Smooth muscle cell (in vitro differentiated cells): ENCODE measurements at regions not wholly inside any gene's neighbourhood (a gene's known extent, or its start where the extent isn't known, plus 50 kb on each side); places are given as distances from the start of the nearest gene placed in this dataset.
"Not testable (repeated sequence)": the region's sequence is repeated elsewhere in the genome, so short reads cannot be mapped to it uniquely, and the experiment has no call there.

Experiments
- DNase-seq: peaks from one replicate; lab custom pipeline; 2025; ENCODE audit not compliant: unreplicated experiment; lab: John Stamatoyannopoulos, UW
- H2AFZ ChIP-seq: fragments of 200-600 bp; sonication (generic); 2 replicates; pipeline ENCODE4 v1.6.0; 2016; ENCODE audit warnings: antibody characterized with exemption, low read depth, mild to moderate bottlenecking
- H3F3A ChIP-seq: fragments of 200-600 bp; sonication (generic); 2 replicates; pipeline ENCODE4 v1.6.0; 2017; ENCODE audit warnings: antibody characterized with exemption, low read depth
- H3K27ac ChIP-seq: fragments of 200-600 bp; sonication (generic); 2 replicates; pipeline ENCODE4 v1.5.1; 2016; ENCODE audit warnings: low read depth, mild to moderate bottlenecking
- H3K27me3 ChIP-seq: fragments of 200-600 bp; sonication (generic); 2 replicates; pipeline ENCODE4 v1.6.1; 2016; ENCODE audit warnings: low read depth, mild to moderate bottlenecking
- H3K36me3 ChIP-seq: fragments of 200-600 bp; sonication (generic); 2 replicates; pipeline ENCODE4 v1.5.1; 2016; ENCODE audit warnings: low read depth
- H3K4me1 ChIP-seq: fragments of 200-600 bp; sonication (generic); 2 replicates; pipeline ENCODE4 v1.5.1; 2016; ENCODE audit warnings: low read depth
- H3K4me2 ChIP-seq: fragments of 200-600 bp; sonication (generic); 2 replicates; pipeline ENCODE4 v1.6.0; 2016; ENCODE audit warnings: mild to moderate bottlenecking
- H3K4me3 ChIP-seq: fragments of 200-600 bp; sonication (generic); 2 replicates; pipeline ENCODE4 v1.5.1; 2016; ENCODE audit warnings: mild to moderate bottlenecking
- H3K79me2 ChIP-seq: fragments of 200-600 bp; sonication (generic); 2 replicates; pipeline ENCODE4 v1.6.0; 2016; ENCODE audit warnings: low read depth, mild to moderate bottlenecking
- H3K9ac ChIP-seq: fragments of 200-600 bp; sonication (generic); 2 replicates; pipeline ENCODE4 v1.6.0; 2016; ENCODE audit warnings: low read depth
- H3K9me3 ChIP-seq: fragments of 200-600 bp; sonication (generic); replicated peaks from 2 replicates; pipeline ENCODE4 v1.5.1; 2016; ENCODE audit warnings: low read depth
- H4K20me1 ChIP-seq: fragments of 200-600 bp; sonication (generic); 2 replicates; pipeline ENCODE4 v1.6.0; 2016; ENCODE audit warnings: low read depth
- CTCF ChIP-seq: fragments of 200-600 bp; sonication (generic); IDR thresholded peaks from 2 replicates; pipeline ENCODE4 v1.5.1; 2017; ENCODE audit warnings: borderline replicate concordance, mild to moderate bottlenecking, antibody characterized with exemption; ENCODE audit not compliant: insufficient read depth, poor library complexity, severe bottlenecking
- WGBS: methylation state at CpG from one replicate; pipeline ENCODE4 v1.1.7; 2016; ENCODE audit warnings: low lambda C conversion rate; 5-methylcytosine and 5-hydroxymethylcytosine counted together

- H3K27me3 ChIP-seq: no peaks in the 10 kb centered on the region
- no peaks in the 10 kb centered on the region for H3K9me3 ChIP-seq
- no peak overlapping the region for H3K4me3 ChIP-seq
- H3K79me2 ChIP-seq: no peaks in the 10 kb centered on the region
- H2AFZ ChIP-seq: no peak overlapping the region
- TF ChIP-seq CTCF: no peak
- H3K27ac ChIP-seq: no peak overlapping the region
- H3K4me2 ChIP-seq: no peak overlapping the region
- no peak for DNase-seq
- no peaks in the 10 kb centered on the region for H3K4me1 ChIP-seq
- H3F3A ChIP-seq: no peaks in the 10 kb centered on the region
- no peaks in the 10 kb centered on the region for H4K20me1 ChIP-seq
- H3K36me3 ChIP-seq: no peaks in the 10 kb centered on the region
- H3K9ac ChIP-seq: no peak overlapping the region
Observed at GRCh38 chr14:106003351-106003750, 477.0 kb downstream of the TMEM121 start.

- not testable (repeated sequence) for H3K79me2 ChIP-seq, H3F3A ChIP-seq, H4K20me1 ChIP-seq, DNase-seq, H3K9me3 ChIP-seq, H3K36me3 ChIP-seq, H3K27ac ChIP-seq, H3K4me3 ChIP-seq, H2AFZ ChIP-seq, H3K4me1 ChIP-seq, H3K27me3 ChIP-seq, H3K4me2 ChIP-seq, H3K9ac ChIP-seq
- WGBS: 81% methylated on average over 10 of the region's 10 CpGs
Observed at GRCh38 chr14:106004937-106005795, 478.8 kb downstream of the TMEM121 start.

GRCh38 chr14:106006043-106006442 lies 479.7 kb downstream of the TMEM121 start:
- not testable (repeated sequence) for H3K9ac ChIP-seq, H3K27me3 ChIP-seq, H3K4me3 ChIP-seq, H3F3A ChIP-seq, H4K20me1 ChIP-seq, H3K79me2 ChIP-seq, H2AFZ ChIP-seq, H3K9me3 ChIP-seq, H3K4me2 ChIP-seq, H3K27ac ChIP-seq, H3K36me3 ChIP-seq, H3K4me1 ChIP-seq, DNase-seq
- 71% methylated on average over 8 of the region's 8 CpGs for WGBS

GRCh38 chr14:106006716-106007115 lies 480.3 kb downstream of the TMEM121 start:
- H3K9ac ChIP-seq, H3K27me3 ChIP-seq, DNase-seq, H3F3A ChIP-seq, H3K79me2 ChIP-seq, H3K36me3 ChIP-seq, H3K4me2 ChIP-seq, H2AFZ ChIP-seq, H3K4me3 ChIP-seq, H3K9me3 ChIP-seq, H3K4me1 ChIP-seq, H4K20me1 ChIP-seq, H3K27ac ChIP-seq: not testable (repeated sequence)
- 86% methylated on average over 10 of the region's 10 CpGs for WGBS

- no peak overlapping the region for H3K9ac ChIP-seq
- WGBS: 56% methylated on average over 4 of the region's 4 CpGs
- H3K79me2 ChIP-seq: no peaks in the 10 kb centered on the region
- no peak for DNase-seq
- H3K27me3 ChIP-seq: no peaks in the 10 kb centered on the region
- no peaks in the 10 kb centered on the region for H4K20me1 ChIP-seq
- H2AFZ ChIP-seq: no peak overlapping the region
- no peak overlapping the region for H3K27ac ChIP-seq
- H3K36me3 ChIP-seq: no peaks in the 10 kb centered on the region
- no peak overlapping the region for H3K4me2 ChIP-seq
- TF ChIP-seq CTCF: no peak
- H3K9me3 ChIP-seq: no peaks in the 10 kb centered on the region
- no peaks in the 10 kb centered on the region for H3K4me1 ChIP-seq
- no peaks in the 10 kb centered on the region for H3F3A ChIP-seq
- no peak overlapping the region for H3K4me3 ChIP-seq
Observed at GRCh38 chr14:106010783-106011182, 484.4 kb downstream of the TMEM121 start.

- H4K20me1 ChIP-seq, H3K27ac ChIP-seq, DNase-seq, H3K79me2 ChIP-seq, H3K4me1 ChIP-seq, H3K27me3 ChIP-seq, H3K4me3 ChIP-seq, H3K4me2 ChIP-seq, H3K9me3 ChIP-seq, H3K9ac ChIP-seq, H3F3A ChIP-seq, H3K36me3 ChIP-seq, H2AFZ ChIP-seq: not testable (repeated sequence)
- WGBS: 66% methylated on average over 21 of the region's 22 CpGs
Observed at GRCh38 chr14:106011631-106012360, 485.4 kb downstream of the TMEM121 start.

- H3K9me3 ChIP-seq, DNase-seq: not testable (repeated sequence)
Observed at GRCh38 chr14:106012361-106012725, 486.0 kb downstream of the TMEM121 start.

More at GRCh38 chr14:106012361-106012725, 486.0 kb downstream of the TMEM121 start:
- H3K27me3 ChIP-seq, H3K36me3 ChIP-seq, H3F3A ChIP-seq, H4K20me1 ChIP-seq, H3K4me2 ChIP-seq, H3K79me2 ChIP-seq, H3K9ac ChIP-seq, H3K4me3 ChIP-seq, H3K4me1 ChIP-seq, H2AFZ ChIP-seq, H3K27ac ChIP-seq: not testable (repeated sequence)
- WGBS: 81% methylated on average over 3 of the region's 3 CpGs
